OCI-M1 (cell line): ENCODE measurements at regions not wholly inside any gene's neighbourhood (a gene's known extent, or its start where the extent isn't known, plus 50 kb on each side); places are given as distances from the start of the nearest gene placed in this dataset.
"Not testable (repeated sequence)": the region's sequence is repeated elsewhere in the genome, so short reads cannot be mapped to it uniquely, and the experiment has no call there.

Experiments
- DNase-seq: peaks from one replicate; lab custom pipeline; 2025; lab: John Stamatoyannopoulos, UW

GRCh38 chr9:129413537-129414376, 207.1 kb downstream of the C9orf50 start:
- peak; percentile 98 for DNase-seq

- DNase-seq: peak; percentile 73
Measured at GRCh38 chr9:129412814-129413536, 207.9 kb downstream of the C9orf50 start.

- DNase-seq: not testable (repeated sequence)
Measured at GRCh38 chr9:129412176-129412813, 208.6 kb downstream of the C9orf50 start.

GRCh38 chr9:129411501-129412175, 209.3 kb downstream of the C9orf50 start:
- DNase-seq: no peak

- DNase-seq: no peak
Measured at GRCh38 chr9:129410226-129410625, 210.7 kb downstream of the C9orf50 start.

- no peak for DNase-seq
Measured at GRCh38 chr9:129408535-129409215, 212.2 kb downstream of the C9orf50 start.

- DNase-seq: no peak
Measured at GRCh38 chr9:129407905-129408452, 212.9 kb downstream of the C9orf50 start.

- peak; percentile 82 for DNase-seq
Measured at GRCh38 chr9:129406278-129407225, 214.3 kb downstream of the C9orf50 start.

GRCh38 chr9:129405827-129406213, 215.1 kb downstream of the C9orf50 start:
- no peak for DNase-seq

- DNase-seq: no peak
Measured at GRCh38 chr9:129405089-129405826, 215.6 kb downstream of the C9orf50 start.

- DNase-seq: no peak
Measured at GRCh38 chr9:129404621-129405020, 216.3 kb downstream of the C9orf50 start.

- no peak for DNase-seq
Measured at GRCh38 chr9:129403779-129404620, 216.9 kb downstream of the C9orf50 start.

GRCh38 chr9:129402931-129403778, 217.7 kb downstream of the C9orf50 start:
- DNase-seq: no peak

GRCh38 chr9:129402371-129402739, 218.5 kb downstream of the C9orf50 start:
- no peak for DNase-seq

- DNase-seq: peak; percentile 12
Measured at GRCh38 chr9:129401623-129402370, 219.1 kb downstream of the C9orf50 start.

GRCh38 chr9:129400971-129401622, 219.8 kb downstream of the C9orf50 start:
- no peak for DNase-seq
